Peyer's patch (tissue), 4 donors: ENCODE measurements at regions not wholly inside any gene's neighbourhood (a gene's known extent, or its start where the extent isn't known, plus 50 kb on each side); places are given as distances from the start of the nearest gene placed in this dataset.

Source experiments
- DNase-seq, 3 donors: peaks; one replicate each; pipeline ENCODE4 v3.0.0-alpha.2; 2017 to 2019
- H3K27ac ChIP-seq, 4 donors: fragments of 200-600 bp; sonication (generic); one replicate each; pipeline ENCODE4 v1.5.1; 2016 to 2019
- H3K27me3 ChIP-seq, 2 donors: fragments of 200-600 bp; sonication (generic); one replicate each; pipeline ENCODE4 v1.5.1; 2019
- H3K36me3 ChIP-seq, 3 donors: fragments of 200-600 bp; sonication (generic); one replicate each; pipeline ENCODE4 v1.5.1; 2016 to 2019
- H3K4me1 ChIP-seq, 4 donors: fragments of 200-600 bp; sonication (generic); one replicate each; pipeline ENCODE4 v1.5.1; 2016 to 2019
- H3K4me3 ChIP-seq, 4 donors: fragments of 200-600 bp; sonication (generic); 1 replicate in 3 of 4; 2 replicates in 1 of 4; pipeline ENCODE4 v1.5.1; 2016 to 2019; ENCODE audit warnings: mild to moderate bottlenecking in 1 of 4
- H3K9me3 ChIP-seq, 4 donors: fragments of 200-600 bp; sonication (generic); one replicate each; pipeline ENCODE4 v1.5.1; 2016 to 2019; ENCODE audit warnings: mild to moderate bottlenecking in 1 of 4
- POLR2A ChIP-seq, 2 donors: fragments of 450-650 bp; IDR thresholded peaks; one replicate each; pipeline ENCODE4 v1.5.1; 2017; ENCODE audit warnings: antibody characterized with exemption in 2 of 2, mild to moderate bottlenecking in 2 of 2, moderate library complexity in 2 of 2
- TF ChIP-seq, protein P1 (sequence below), 6 experiments: fragments of 450-650 bp in 4 of 6; fragments of 200-600 bp in 2 of 6; sonication (generic) in 1 of 6; IDR thresholded peaks; one replicate each; pipeline ENCODE4 v1.5.1; 2017 to 2019; ENCODE audit warnings: antibody characterized with exemption in 6 of 6, mild to moderate bottlenecking in 3 of 6, moderate library complexity in 1 of 6

DNA sequence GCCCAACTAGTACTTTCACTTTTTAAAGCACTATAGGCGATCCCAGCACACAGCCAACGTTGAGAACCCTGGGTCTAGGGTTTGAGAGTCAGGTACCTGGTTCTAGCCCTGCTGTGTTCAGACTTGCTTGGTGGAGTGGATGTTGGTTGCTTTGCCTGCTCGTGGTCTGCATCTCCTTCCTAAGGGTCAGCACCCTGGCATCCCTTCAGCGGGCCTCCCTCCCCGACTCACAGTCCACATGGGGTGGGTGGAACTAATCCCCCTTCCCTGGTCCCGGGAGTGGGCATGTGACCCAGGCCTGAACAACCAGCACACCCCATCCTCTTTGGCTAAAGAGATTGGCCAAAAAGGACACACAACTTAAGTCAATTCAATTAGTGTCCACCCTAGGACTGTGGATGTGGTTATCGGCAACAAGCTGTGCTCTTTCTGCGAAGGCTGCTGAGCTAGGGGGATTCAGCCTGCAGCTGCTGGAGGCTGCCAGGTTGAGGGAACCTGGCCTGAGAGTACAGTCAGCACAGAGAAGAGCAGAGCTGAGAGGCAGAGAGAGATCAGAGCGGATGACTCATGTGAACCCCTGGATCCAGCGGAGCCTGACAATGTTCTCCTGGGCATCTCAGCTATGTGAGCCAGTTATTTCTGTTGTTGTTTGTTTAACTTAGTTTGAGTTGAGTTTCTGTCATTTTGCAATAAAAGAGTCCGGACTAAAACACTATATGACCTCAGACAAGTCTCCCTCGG lies 138.9 kb downstream of the ACTL8 start:
- Histone ChIP-seq H3K27ac (no peak overlapping the region), H3K27me3 (no peaks in the 10 kb centered on the region), H3K4me3 (no peak overlapping the region), H3K36me3 (no peaks in the 10 kb centered on the region), H3K9me3 (no peaks in the 10 kb centered on the region), H3K4me1 (no peaks in the 10 kb centered on the region)
- peak in 1 of 3 donors; percentile 31 for DNase-seq
- TF ChIP-seq POLR2A (IDR thresholded peaks at IDR 0.05): no peak
- TF ChIP-seq, protein P1, sequence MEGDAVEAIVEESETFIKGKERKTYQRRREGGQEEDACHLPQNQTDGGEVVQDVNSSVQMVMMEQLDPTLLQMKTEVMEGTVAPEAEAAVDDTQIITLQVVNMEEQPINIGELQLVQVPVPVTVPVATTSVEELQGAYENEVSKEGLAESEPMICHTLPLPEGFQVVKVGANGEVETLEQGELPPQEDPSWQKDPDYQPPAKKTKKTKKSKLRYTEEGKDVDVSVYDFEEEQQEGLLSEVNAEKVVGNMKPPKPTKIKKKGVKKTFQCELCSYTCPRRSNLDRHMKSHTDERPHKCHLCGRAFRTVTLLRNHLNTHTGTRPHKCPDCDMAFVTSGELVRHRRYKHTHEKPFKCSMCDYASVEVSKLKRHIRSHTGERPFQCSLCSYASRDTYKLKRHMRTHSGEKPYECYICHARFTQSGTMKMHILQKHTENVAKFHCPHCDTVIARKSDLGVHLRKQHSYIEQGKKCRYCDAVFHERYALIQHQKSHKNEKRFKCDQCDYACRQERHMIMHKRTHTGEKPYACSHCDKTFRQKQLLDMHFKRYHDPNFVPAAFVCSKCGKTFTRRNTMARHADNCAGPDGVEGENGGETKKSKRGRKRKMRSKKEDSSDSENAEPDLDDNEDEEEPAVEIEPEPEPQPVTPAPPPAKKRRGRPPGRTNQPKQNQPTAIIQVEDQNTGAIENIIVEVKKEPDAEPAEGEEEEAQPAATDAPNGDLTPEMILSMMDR (IDR thresholded peaks at IDR 0.05): no peak

DNA sequence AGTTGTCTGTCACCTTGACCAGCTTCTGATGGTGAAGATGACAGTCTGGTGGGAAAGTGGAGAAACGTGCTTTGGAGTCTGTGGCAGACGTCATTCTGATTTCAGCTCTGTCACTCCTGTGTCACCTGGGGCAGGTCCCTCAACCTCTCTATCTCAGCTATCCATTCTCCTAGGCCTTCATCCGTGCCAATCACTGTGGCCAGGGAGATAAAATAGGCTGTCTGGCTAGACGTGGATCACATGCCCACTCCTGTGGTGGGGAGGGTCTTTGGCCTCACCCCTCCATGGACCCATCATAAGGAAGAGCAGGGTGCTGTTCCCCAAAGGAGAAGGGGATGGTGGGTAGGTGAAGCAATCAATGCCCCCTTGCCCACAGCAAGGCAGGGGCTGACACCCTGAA lies 140.3 kb downstream of the ACTL8 start:
- H3K4me3 ChIP-seq: no peak overlapping the region
- H3K27ac ChIP-seq: no peak overlapping the region
- H3K4me1 ChIP-seq: no peaks in the 10 kb centered on the region
- H3K36me3 ChIP-seq: no peaks in the 10 kb centered on the region
- peak in 1 of 3 donors; percentile 10 for DNase-seq
- no peaks in the 10 kb centered on the region for H3K9me3 ChIP-seq
- TF ChIP-seq, protein P1 (IDR thresholded peaks at IDR 0.05): no peak
- TF ChIP-seq POLR2A (IDR thresholded peaks at IDR 0.05): no peak
- no peaks in the 10 kb centered on the region for H3K27me3 ChIP-seq

DNA sequence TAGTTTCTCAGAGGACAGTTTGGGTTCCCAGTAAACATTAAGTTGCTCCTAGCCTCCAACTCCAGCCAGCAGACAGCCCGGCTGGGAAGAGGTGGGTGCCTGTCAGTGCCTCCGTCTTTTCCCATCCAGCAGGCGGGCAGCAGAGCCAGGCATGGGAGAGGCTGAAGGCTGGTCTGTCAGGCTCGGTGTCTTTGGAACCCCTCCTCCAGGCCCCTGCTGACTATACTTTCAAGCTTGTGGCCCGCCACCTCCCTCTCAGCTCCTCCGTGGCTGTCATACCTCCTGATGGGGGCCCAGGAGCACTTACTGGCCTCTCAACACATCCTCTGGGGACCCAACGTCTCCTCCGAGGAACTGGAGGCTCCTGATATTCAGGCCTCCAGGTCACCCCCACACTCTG lies 140.9 kb downstream of the ACTL8 start:
- H3K4me3 ChIP-seq: no peak overlapping the region
- H3K9me3 ChIP-seq: no peaks in the 10 kb centered on the region
- H3K36me3 ChIP-seq: no peaks in the 10 kb centered on the region
- TF ChIP-seq, protein P1 (IDR thresholded peaks at IDR 0.05): no peak
- no peak for TF ChIP-seq POLR2A (IDR thresholded peaks at IDR 0.05)
- H3K27me3 ChIP-seq: no peaks in the 10 kb centered on the region
- peak in 1 of 3 donors; percentile 10 for DNase-seq
- H3K4me1 ChIP-seq: no peaks in the 10 kb centered on the region
- no peak overlapping the region for H3K27ac ChIP-seq

DNA sequence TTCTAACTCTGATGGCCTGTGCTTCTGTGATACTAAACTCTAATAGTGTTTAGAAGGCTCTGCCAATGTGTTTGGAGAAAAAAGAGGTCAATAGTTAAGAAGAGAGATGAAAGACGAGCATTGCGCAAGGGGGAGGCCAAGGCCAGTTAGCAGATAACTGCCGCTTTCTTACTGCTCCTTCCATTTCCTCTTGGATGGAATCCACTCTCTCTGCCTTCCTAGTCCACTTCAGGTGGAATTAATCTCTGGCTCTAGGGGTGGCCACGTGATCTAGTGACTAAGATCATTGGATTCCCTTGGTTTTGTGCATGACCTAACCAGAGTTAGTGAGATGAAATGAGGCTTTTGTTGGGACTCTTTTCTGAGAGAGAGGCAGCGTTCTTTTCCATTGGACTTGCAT lies 148.3 kb downstream of the ACTL8 start:
- no peak overlapping the region for H3K27ac ChIP-seq
- TF ChIP-seq, protein P1 (IDR thresholded peaks at IDR 0.05): no peak
- no peak for TF ChIP-seq POLR2A (IDR thresholded peaks at IDR 0.05)
- H3K4me3 ChIP-seq: no peak overlapping the region
- no peaks in the 10 kb centered on the region for H3K9me3 ChIP-seq
- DNase-seq: peak in 1 of 3 donors; percentile 18
- H3K4me1 ChIP-seq: no peaks in the 10 kb centered on the region
- no peaks in the 10 kb centered on the region for H3K27me3 ChIP-seq
- H3K36me3 ChIP-seq: no peaks in the 10 kb centered on the region

DNA sequence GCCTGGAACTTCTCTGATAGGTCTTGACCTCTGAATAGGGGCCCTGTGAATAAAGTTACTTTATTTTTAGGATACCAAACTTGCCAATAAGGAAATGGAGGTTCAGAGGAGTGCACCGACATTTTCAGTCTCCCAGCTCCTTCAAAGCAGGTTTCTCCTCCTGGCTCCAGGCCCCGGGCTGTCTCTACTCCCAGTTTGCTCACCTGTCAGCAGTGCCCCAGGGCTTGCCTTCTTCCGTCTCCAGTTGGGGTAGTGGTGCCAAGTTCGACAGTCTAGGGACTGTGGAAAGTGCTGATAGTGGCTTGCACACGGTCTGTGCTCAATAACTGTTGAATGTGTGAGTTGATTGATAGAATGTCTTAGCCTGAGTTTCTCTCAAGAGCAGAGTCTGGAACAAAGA lies 149.2 kb downstream of the ACTL8 start:
- no peaks in the 10 kb centered on the region for H3K36me3 ChIP-seq
- H3K9me3 ChIP-seq: no peaks in the 10 kb centered on the region
- DNase-seq: peak in 1 of 3 donors; percentile 13

More for the DNA sequence above, 149.2 kb downstream of the ACTL8 start:
- Histone ChIP-seq H3K4me3 (no peak overlapping the region), H3K4me1 (no peaks in the 10 kb centered on the region), H3K27ac (no peak overlapping the region), H3K27me3 (no peaks in the 10 kb centered on the region)
- TF ChIP-seq POLR2A (IDR thresholded peaks at IDR 0.05): no peak
- TF ChIP-seq, protein P1 (IDR thresholded peaks at IDR 0.05): no peak
